ENCODE measurements at regions not wholly inside any gene's neighbourhood (a gene's known extent, or its start where the extent isn't known, plus 50 kb on each side); places are given as distances from the start of the nearest gene placed in this dataset.

- no peak for DNase-seq (ENCODE audit: unreplicated experiment)
- Mint-ChIP-seq H3K4me3 (ENCODE audit: unreplicated experiment) (no peak overlapping the region), H3K9me3 (ENCODE audit: unreplicated experiment) (peaks cover 7% of the 10 kb centered on the region), H3K36me3 (ENCODE audit: insufficient read depth, unreplicated experiment) (no peaks in the 10 kb centered on the region), H3K27ac (ENCODE audit: low read depth, unreplicated experiment) (no peak overlapping the region), H3K27me3 (ENCODE audit: insufficient read depth, unreplicated experiment) (no peaks in the 10 kb centered on the region), H3K4me1 (ENCODE audit: insufficient read depth, unreplicated experiment) (peaks cover 10% of the 10 kb centered on the region)
- intact Hi-C loops (cut with micrococcal nuclease): no loop called here
- BruUV-seq (replicated peaks): no TSS peak
- ChIA-PET POLR2A (interaction anchor here (0.6 kb wide), 1 partner anchor 1381 kb away, joined by 3 read pairs; no protein-coding TSS in a partner anchor), CTCF (interaction anchor here (1.2 to 1.6 kb wide), 3 partner anchors 10 to 138 kb away, joined by 3 to 5 read pairs (median 4); no protein-coding TSS in a partner anchor)
- TF ChIP-seq CTCF (IDR thresholded peaks at IDR 0.05; ENCODE audit: unreplicated experiment): no peak
Measured at GRCh38 chr14:65249471-65250161, 147.3 kb upstream of the MAX start.

- no peak overlapping the region for H3K27ac Mint-ChIP-seq (ENCODE audit: low read depth, unreplicated experiment)
- no peaks in the 10 kb centered on the region for H3K27me3 Mint-ChIP-seq (ENCODE audit: insufficient read depth, unreplicated experiment)
- intact Hi-C loops (cut with micrococcal nuclease): no loop called here
- TF ChIP-seq CTCF (IDR thresholded peaks at IDR 0.05; ENCODE audit: unreplicated experiment): no peak
- POLR2A ChIA-PET: interaction anchor here (0.6 kb wide), 1 partner anchor 1380 kb away, joined by 3 read pairs; no protein-coding TSS in a partner anchor
- H3K4me3 Mint-ChIP-seq (ENCODE audit: unreplicated experiment): no peak overlapping the region
- H3K36me3 Mint-ChIP-seq (ENCODE audit: insufficient read depth, unreplicated experiment): no peaks in the 10 kb centered on the region
- no TSS peak for BruUV-seq (replicated peaks)
- CTCF ChIA-PET: interaction anchor here (0.6 to 1.6 kb wide), 4 partner anchors 10 to 138 kb away, joined by 3 to 5 read pairs (median 4); no protein-coding TSS in a partner anchor
- H3K4me1 Mint-ChIP-seq (ENCODE audit: insufficient read depth, unreplicated experiment): peaks cover 15% of the 10 kb centered on the region
- no peak for DNase-seq (ENCODE audit: unreplicated experiment)
- peaks cover 7% of the 10 kb centered on the region for H3K9me3 Mint-ChIP-seq (ENCODE audit: unreplicated experiment)
Measured at GRCh38 chr14:65250162-65250495, 147.8 kb upstream of the MAX start.

- peaks cover 7% of the 10 kb centered on the region for H3K9me3 Mint-ChIP-seq (ENCODE audit: unreplicated experiment)
- CTCF ChIA-PET: interaction anchor here (0.7 to 1.6 kb wide), 3 partner anchors 11 to 140 kb away, joined by 4 to 5 read pairs (median 4); no protein-coding TSS in a partner anchor
- peak; percentile 95 for DNase-seq (ENCODE audit: unreplicated experiment)
- H3K27me3 Mint-ChIP-seq (ENCODE audit: insufficient read depth, unreplicated experiment): no peaks in the 10 kb centered on the region
- intact Hi-C loops (cut with micrococcal nuclease): no loop called here
- H3K4me1 Mint-ChIP-seq (ENCODE audit: insufficient read depth, unreplicated experiment): peaks cover 25% of the 10 kb centered on the region
- POLR2A ChIA-PET: interaction anchor here (0.9 kb wide), 1 partner anchor 24 kb away, joined by 3 read pairs; no protein-coding TSS in a partner anchor
- TF ChIP-seq CTCF (IDR thresholded peaks at IDR 0.05; ENCODE audit: unreplicated experiment): no peak
- no peaks in the 10 kb centered on the region for H3K36me3 Mint-ChIP-seq (ENCODE audit: insufficient read depth, unreplicated experiment)
- BruUV-seq (replicated peaks): no TSS peak
- peak overlapping the region; percentile 54 for H3K27ac Mint-ChIP-seq (ENCODE audit: low read depth, unreplicated experiment)
- no peak overlapping the region for H3K4me3 Mint-ChIP-seq (ENCODE audit: unreplicated experiment)
Measured at GRCh38 chr14:65251213-65251612, 148.9 kb upstream of the MAX start.

- no peak overlapping the region for H3K27ac Mint-ChIP-seq (ENCODE audit: low read depth, unreplicated experiment)
- BruUV-seq (replicated peaks): no TSS peak
- ChIA-PET CTCF (no interaction called here), POLR2A (interaction anchor here (0.7 kb wide), 1 partner anchor 28 kb away, joined by 3 read pairs; no protein-coding TSS in a partner anchor)
- peaks cover 5% of the 10 kb centered on the region for H3K9me3 Mint-ChIP-seq (ENCODE audit: unreplicated experiment)
- no peaks in the 10 kb centered on the region for H3K27me3 Mint-ChIP-seq (ENCODE audit: insufficient read depth, unreplicated experiment)
- H3K4me1 Mint-ChIP-seq (ENCODE audit: insufficient read depth, unreplicated experiment): peaks cover 29% of the 10 kb centered on the region
- no peak for TF ChIP-seq CTCF (IDR thresholded peaks at IDR 0.05; ENCODE audit: unreplicated experiment)
- DNase-seq (ENCODE audit: unreplicated experiment): no peak
- no peak overlapping the region for H3K4me3 Mint-ChIP-seq (ENCODE audit: unreplicated experiment)
- intact Hi-C loops (cut with micrococcal nuclease): no loop called here
- no peaks in the 10 kb centered on the region for H3K36me3 Mint-ChIP-seq (ENCODE audit: insufficient read depth, unreplicated experiment)
Measured at GRCh38 chr14:65252482-65253255, 150.4 kb upstream of the MAX start.

Measured in MCF 10A (cell line).